DND-41 (cell line): ENCODE measurements at regions not wholly inside any gene's neighbourhood (a gene's known extent, or its start where the extent isn't known, plus 50 kb on each side); places are given as distances from the start of the nearest gene placed in this dataset.

Source experiments
- CTCF ChIP-seq: IDR thresholded peaks from 2 replicates; pipeline ENCODE4 v1.5.1; 2012; ENCODE audit warnings: borderline replicate concordance, low read length, moderate library complexity, mild to moderate bottlenecking; ENCODE audit not compliant: poor library complexity, severe bottlenecking; ENCODE audit errors: extremely low read depth
- EZH2 ChIP-seq: IDR thresholded peaks from 3 replicates; pipeline ENCODE4 v1.6.1; 2012; ENCODE audit warnings: borderline replicate concordance, low read depth, mild to moderate bottlenecking, moderate library complexity, low read length, inconsistent platforms; ENCODE audit not compliant: severe bottlenecking

- TF ChIP-seq CTCF (no peak), EZH2 (no peak)
These were observed 143.3 kb upstream of the MAP3K7 start for GRCh38 chr6:90730151-90730673.
